ENCODE measurements at regions not wholly inside any gene's neighbourhood (a gene's known extent, or its start where the extent isn't known, plus 50 kb on each side); places are given as distances from the start of the nearest gene placed in this dataset.
"Not testable (repeated sequence)": the region's sequence is repeated elsewhere in the genome, so short reads cannot be mapped to it uniquely, and the experiment has no call there.

DNA sequence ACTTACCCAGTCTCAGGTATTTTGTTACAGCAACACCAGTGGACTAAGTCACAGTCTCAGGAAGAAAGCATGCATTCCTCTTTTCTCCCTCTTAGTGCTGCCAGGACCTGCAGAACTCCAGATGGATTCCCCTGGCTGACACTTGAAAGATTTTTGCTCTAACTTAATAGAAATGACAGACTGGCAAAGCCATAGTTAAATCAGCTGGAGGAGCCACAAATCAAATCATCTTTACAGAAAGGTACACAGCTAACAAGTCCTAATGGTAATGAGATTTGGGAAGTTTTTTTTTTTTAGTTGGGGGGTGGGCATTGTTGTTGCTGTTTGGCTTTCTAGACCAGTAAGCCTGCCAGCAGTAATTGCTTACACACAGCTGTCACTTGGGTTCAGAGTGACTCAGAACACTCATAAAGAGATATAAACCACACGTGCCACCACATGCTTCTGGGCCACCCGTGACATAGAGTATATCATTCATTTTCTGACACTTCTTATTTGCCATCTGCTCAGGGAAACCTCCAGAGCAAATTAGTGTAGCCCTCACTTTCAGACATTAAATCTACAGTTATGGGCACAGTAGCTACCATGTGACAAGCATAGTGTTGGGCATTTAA lies 72.4 kb downstream of the FH start:
- DNase-seq (ENCODE audit: extremely low read depth, low read depth), result no peak

DNA sequence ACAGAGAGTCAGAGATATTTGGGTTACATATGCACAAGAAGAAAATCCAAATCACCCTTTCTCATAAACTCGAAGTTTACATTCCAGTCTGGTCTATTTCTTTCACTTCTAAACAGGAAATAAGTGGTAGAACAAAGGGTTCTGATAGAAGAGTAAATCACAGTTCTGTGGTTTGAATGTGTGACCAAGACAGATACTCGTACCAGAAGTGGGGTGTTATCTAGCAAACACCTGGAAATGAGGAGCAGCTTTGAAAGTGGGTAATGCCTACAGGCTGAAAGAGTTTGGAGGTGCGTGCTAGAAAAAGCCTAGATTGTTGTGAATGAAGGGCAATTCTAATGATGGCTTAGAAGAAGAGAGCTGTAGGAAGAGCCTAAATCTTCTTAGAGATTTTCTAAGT lies 74.7 kb downstream of the FH start:
- DNase-seq (ENCODE audit: extremely low read depth, low read depth), result no peak

DNA sequence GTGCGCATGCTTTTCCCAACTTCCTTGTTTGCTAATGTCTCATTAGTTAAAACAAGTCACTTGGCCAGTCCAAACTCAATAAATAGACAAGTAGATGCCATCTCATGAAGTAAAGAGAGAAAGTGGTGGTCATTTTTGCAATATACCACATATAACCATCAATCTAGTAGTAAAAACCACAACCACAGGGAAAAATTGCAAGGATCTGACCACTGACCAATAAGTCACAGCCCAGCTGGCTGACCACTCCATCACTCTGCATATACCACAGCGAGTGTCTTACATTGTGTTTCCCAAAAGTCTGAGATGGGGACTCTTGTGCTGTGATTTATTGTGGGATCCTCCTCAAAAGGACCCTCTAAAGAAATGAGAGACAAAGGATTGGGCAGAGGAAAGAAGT lies 76.0 kb downstream of the FH start:
- no peak for DNase-seq (ENCODE audit: extremely low read depth, low read depth)

DNA sequence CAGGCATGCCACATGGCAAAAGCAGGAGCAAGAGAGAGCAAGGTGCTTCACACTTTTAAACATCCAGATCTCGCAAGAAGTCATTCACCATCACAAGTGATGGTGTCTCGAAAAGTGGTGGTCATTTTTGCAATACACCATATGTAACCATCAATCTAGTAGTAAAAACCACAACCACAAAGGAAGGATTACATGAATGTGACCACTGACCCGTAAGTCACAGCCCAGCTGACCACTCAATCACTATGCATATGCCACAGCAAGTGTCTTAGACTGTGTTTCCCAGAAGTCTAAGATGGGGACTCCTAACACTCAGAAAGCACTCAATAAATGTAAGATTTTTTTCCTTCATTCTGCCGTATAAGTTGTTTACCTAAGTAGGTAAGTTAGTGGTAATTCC lies 76.9 kb downstream of the FH start:
- no peak for DNase-seq (ENCODE audit: extremely low read depth, low read depth)

DNA sequence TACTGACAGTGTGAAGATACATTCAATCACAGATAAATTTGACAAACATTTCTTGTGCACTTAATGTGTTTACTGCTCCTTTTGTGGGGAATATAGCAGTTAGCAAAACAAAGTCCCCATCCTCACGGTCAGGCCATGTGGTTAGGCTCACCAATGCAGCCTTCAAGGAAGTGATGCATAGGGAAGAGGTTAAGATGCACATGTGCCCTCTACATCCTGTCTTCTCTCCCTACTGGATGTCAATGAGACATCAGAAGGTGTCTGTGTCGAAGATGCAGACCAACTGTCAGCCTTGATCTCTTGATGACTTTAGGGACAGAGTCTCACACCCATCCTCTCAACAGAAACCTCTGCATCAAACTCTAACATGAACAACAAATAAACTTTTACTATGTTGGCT lies 78.7 kb downstream of the FH start:
- DNase-seq (ENCODE audit: extremely low read depth, low read depth), result no peak

DNA sequence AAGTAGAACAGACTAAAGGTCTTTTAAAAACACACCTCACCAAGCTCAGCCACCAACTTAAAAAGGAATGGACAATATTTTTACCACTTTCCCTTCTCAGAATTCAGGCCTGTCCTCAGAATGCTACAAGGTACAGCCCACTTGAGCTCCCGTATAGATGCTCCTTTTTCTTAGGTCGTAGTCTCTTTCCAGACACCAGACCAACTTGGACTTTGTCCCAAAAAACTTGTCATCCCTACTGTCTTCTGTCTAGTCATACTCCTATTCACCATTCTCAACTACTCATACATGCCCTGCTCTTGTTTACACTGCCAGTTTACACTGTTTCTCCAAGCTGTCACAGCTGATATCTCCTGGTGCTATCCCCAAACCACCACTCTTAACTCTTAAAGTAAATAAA lies 80.9 kb downstream of the FH start:
- DNase-seq (ENCODE audit: extremely low read depth, low read depth), result not testable (repeated sequence)

DNA sequence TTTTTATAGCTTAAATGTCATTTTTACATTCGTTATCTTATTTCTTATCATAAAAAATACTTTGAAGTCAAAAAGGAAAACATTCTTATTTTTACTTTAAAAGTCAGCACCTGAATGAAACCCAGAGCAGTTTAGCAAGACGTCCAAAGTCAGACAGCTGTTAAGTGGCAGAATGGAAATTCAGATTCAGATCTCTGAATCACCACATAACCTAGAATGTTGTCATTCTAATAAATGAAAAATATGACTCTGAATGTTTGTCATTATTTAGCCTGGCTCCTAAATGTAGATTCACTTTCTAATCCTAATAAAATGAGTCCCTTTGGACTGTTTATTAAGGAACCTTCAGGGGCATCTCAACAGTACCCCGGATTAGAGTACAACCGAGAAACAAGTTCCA lies 75.2 kb upstream of the RGS7 start:
- no peak for DNase-seq (ENCODE audit: extremely low read depth, low read depth)

DNA sequence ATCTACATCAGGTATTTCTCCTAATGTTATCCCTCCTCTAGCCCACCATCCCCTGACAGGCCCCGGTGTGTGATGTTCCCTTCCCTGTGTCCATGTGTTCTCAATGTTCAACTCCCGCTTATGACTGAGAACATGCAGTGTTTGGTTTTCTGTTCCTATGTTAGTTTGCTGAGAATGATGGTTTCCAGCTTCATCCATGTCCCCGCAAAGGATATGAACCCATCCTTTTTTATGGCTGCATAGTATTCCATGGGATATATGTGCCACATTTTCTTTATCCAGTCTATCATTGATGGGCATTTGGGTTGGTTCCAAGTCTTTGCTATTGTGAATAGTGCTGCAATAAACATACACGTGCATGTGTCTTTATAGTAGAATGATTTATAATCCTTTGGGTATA lies 68.1 kb upstream of the RGS7 start:
- not testable (repeated sequence) for DNase-seq (ENCODE audit: extremely low read depth, low read depth)

DNA sequence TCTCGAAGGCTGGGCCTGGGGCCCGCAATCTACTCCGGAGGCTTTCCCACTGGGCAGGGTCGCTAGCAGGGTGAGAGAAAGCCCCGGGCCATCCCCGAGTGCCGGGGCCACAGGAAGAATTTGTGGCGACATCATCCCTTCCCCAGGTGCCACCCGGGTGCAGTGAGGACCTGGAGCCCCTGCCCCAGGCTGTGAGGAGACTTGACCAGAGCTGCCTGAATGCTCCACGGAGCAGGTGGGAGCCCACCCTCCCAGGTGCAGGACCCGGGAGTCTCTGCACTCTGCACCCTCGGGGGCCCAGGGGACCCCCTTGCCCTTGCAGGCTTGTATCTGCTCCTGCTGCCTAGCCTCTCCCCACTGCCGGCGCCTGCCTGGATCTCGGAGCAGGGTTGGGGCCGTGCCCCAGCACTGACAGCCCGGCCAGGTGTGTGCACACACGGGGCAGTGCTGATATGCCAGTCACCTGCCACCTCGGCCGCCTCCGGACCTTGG lies 67.5 kb upstream of the RGS7 start:
- no peak for DNase-seq (ENCODE audit: extremely low read depth, low read depth)

DNA sequence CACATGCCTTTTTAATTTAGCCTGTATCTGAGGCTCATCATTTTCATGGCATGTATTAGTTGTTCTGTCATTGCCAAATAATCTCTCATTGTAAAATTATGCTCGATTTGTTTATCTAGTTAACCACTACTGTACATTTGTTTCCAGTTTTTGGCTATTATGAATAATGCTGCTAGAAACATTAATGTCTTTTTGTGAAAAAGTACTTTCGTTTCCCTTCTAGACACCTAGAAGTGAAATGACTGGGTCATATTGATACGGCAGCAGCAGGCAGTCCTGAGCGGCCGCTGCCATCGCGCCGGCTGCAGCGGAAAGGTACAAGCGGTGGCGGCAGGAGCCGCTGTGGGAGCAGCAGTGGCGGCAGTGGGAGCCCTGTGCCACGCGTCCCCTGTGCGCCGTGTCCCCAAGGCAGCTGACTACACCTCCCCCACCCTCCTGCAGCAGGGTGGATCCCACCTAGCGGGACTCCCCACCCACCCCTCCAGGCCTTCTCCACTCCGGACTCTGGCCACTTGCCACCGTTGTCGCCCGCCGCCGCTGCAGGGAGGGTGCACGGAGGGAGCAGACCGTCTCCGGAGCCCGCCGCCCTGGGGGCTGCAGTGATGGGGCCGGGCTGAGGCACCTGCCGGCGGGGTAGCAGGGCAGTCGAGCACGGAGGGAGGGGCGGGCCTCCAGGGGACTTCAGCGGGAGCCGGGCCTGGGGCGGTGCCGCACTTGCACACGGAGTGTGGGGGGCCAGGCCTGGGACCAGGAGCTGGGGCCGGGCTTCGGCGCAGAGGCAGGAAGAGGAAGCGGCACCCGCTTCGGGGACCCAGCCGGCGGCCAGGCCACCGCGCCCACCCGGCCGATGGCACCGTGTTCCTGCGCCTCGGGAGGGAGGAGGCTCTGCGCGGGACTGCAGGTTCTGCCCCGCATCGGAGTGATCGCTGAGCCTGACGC lies 66.8 kb upstream of the RGS7 start:
- peak; percentile 26 for DNase-seq (ENCODE audit: extremely low read depth, low read depth)

DNA sequence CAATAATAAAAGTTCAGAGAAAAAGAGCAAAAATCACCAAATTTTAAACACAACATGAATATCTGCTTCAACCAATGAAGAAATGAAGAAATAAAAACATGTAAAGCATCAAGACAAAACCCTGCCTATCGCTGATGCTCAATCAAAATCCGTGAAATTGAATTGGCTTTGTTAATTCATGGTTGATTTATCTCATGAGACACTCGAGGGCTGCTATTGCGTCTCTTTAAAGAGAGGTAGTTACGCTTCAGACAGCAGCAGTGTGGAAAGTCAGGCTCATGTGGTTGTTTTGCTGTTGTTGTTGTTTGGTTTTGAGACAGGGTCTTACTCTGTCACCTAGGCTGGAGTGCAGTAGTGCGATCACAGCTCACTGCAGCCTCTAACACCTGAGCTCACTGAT lies 65.5 kb upstream of the RGS7 start:
- no peak for DNase-seq (ENCODE audit: extremely low read depth, low read depth)

DNA sequence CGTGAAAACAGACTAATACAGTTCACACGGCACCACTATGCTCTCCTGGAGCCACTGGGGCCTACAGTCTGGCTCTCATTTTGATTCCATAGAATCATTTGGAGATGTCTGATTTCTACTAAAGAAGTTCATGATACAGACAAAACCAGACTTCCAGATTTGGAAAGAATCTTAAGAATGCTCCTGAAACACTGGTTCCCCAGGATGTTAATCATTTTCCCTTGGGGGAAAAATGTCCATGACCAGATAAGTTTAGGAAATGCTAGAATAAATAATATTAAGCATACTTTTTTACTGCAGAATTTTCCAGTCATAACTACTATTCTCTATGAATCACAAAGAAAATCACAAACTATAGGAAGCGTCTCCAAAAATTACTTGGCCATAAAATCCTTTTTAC lies 63.0 kb upstream of the RGS7 start:
- no peak for DNase-seq (ENCODE audit: extremely low read depth, low read depth)

DNA sequence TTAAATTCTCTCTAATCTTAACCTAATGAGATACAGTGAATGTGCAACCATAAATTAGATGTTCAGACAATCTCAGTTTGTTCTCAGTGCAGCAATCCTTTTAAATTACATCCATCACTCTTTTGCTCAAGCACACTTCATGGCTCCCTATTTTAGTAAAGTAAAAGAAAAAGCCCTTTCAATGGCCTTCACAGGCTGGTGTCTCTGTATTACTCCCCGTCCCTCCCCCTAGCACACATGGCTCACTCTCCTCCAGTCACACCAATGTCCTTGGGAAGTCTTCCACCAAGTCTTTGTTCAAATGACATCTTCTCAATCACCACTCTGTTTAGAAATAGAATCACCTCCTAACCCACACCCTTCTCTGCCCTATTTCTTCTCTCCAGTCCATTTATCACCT lies 60.3 kb upstream of the RGS7 start:
- no peak for DNase-seq (ENCODE audit: extremely low read depth, low read depth)

DNA sequence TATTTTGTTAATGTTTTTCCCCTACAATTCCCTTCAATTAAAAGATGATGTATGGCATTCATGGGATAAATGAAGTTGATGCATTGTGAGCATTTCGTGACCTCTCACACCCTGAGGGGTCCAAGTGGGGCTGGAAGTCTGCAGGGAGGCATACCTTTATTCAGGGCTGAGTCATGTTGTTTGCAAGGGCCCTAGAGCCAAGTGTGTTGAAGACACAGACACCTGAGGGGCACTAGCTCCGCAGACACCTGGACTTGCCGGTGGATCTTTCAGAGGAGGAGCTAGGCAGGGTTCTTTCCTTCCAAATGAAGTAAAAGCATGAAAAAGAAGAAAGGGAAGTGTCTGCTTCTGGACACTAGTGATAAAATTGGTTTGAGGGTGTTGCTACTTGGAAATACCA lies 57.0 kb upstream of the RGS7 start:
- DNase-seq (ENCODE audit: extremely low read depth, low read depth), result no peak

DNA sequence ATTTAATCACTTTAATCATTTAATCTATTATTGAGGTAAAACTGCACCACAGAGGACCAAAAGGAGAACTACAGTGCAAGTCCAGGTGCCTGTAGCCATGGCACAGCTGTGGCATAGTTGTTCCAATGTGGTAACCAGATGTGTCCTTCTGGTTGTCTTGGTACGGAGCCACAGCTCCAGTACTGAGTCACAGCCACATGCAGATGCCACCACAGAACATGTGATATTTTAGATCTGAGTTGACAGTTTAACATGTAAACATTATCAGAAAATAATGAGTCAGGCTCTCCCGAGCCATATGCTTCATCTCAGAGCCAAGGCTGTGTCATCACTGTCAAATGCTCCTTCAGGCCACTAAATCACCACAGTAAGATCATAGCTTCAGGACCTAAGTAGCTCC lies 56.4 kb upstream of the RGS7 start:
- peak; percentile 15 for DNase-seq (ENCODE audit: extremely low read depth, low read depth)

DNA sequence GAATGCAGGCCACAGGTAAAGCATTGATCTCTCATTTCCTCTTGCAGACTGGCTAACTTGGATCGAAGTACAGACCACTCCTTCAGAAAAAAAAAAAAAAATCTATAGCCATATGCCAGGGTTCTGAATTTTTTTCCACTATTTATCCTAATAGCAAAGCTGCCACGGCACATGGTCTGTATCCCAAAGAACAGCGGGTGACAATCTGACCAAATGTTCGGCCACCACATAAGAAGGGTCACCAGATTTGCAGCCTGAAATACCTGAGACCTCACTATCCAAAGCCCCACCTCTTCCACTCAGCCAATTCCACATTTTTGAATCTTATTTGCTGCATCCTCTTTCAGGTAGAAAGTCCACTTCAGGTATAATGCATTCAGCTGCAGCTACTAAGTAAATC lies 55.6 kb upstream of the RGS7 start:
- DNase-seq (ENCODE audit: extremely low read depth, low read depth), result no peak

DNA sequence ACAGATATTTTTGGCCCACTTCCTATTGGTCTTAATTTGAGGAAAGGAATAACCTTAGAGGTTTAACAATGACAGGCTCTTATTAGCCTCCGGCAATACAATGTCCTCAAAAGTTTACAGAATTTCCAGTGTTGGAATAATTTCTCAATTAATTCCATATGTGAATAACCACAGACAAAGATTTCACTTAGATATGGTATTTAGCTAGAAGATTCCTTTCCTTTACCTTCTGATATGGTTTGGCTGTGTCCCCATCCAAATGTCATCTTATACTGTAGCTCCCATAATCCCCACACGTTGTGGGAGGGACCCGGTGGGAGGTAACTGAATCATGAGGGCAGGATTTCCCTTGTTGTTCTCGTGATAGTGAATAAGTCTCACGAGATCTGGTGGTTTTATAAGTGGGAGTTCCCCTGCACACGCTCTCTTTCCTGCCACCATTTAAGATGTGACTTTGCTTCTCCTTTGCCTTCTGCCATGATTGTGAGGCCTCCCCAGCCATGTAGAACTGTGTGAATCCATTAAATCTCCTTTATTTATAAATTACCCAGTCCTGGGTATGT lies 54.9 kb upstream of the RGS7 start:
- DNase-seq (ENCODE audit: extremely low read depth, low read depth), result no peak

DNA sequence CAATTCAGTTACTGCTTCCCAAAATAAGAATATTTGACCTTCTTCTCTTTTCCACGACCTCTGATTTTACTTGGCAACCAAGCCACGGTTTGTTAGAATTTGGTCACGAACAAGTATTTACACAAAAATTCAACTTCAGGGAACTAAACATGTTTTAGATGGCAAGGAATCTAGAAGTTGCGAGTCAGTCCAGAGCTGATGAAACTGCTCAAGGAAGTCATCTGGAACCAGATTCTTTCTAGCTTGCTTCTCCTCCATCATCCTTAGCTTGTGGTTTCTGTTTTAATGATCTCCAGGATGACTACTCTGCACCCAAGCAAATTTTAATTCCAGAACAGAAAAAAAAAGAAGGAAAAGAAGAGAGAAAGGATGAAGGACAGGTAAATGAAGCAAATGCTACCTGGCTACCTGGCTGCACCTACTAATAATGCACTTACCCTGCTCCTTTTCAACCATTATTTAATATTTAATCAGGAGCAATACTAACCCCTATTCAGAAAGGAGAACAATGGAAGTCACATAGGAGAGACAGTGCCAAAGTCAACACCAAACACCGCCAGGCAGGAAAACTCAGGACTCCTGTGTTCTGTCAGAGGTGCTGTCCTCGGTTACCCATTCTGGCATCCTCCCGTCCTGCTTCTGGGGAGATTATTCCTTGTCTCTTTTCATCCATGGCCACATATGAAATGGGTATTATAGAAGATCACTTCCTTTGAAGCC lies 54.2 kb upstream of the RGS7 start:
- DNase-seq (ENCODE audit: extremely low read depth, low read depth), result no peak

DNA sequence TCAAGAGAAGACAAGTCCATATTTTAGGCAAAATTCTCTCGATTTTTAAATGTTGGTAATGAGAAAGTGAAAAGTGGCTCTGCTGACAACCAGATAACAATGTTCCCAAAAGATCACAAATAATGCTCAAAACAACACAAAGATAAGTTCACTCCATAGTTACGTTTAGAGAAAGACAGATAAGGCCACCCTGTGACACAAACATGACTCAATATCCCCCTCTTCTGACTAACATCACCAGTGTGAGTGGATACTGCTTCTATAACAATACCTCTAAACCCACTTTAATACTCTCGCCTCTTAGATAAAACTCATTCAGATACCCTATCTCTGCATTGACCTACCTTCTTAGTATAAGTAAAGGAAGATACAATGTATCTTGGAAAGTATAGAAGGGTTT lies 51.2 kb upstream of the RGS7 start:
- no peak for DNase-seq (ENCODE audit: extremely low read depth, low read depth)

Measured in NCI-H460 (cell line).